Effector CD8-positive, alpha-beta T cell (primary cell): ENCODE measurements at regions not wholly inside any gene's neighbourhood (a gene's known extent, or its start where the extent isn't known, plus 50 kb on each side); places are given as distances from the start of the nearest gene placed in this dataset.
A peak's percentile ranks its signal among the peaks of the same experiment; 100 is the strongest.
"Not testable (repeated sequence)": the region's sequence is repeated elsewhere in the genome, so short reads cannot be mapped to it uniquely, and the experiment has no call there.

ENCODE experiments used
- DNase-seq: peaks from one replicate; lab custom pipeline; 2025; lab: John Stamatoyannopoulos, UW

- DNase-seq, result peak; percentile 3
These were observed 1029.1 kb upstream of the KLHL29 start for GRCh38 chr2:22355816-22356433.

GRCh38 chr2:22359071-22359672 is 1025.8 kb upstream of the KLHL29 start:
- no peak for DNase-seq

GRCh38 chr2:22360735-22361374 is 1024.1 kb upstream of the KLHL29 start:
- DNase-seq, result no peak

GRCh38 chr2:22361571-22361970 is 1023.4 kb upstream of the KLHL29 start:
- no peak for DNase-seq

GRCh38 chr2:22375096-22375495 is 1009.9 kb upstream of the KLHL29 start:
- no peak for DNase-seq

- DNase-seq, result no peak
These were observed 1007.7 kb upstream of the KLHL29 start for GRCh38 chr2:22377268-22377667.

- no peak for DNase-seq
These were observed 1002.4 kb upstream of the KLHL29 start for GRCh38 chr2:22382479-22383169.

- DNase-seq, result no peak
These were observed 987.1 kb upstream of the KLHL29 start for GRCh38 chr2:22397847-22398246.

- no peak for DNase-seq
These were observed 981.2 kb upstream of the KLHL29 start for GRCh38 chr2:22403748-22404147.

GRCh38 chr2:22406625-22407024 is 978.4 kb upstream of the KLHL29 start:
- no peak for DNase-seq

- no peak for DNase-seq
These were observed 964.9 kb upstream of the KLHL29 start for GRCh38 chr2:22420076-22420475.

- DNase-seq, result no peak
These were observed 942.9 kb upstream of the KLHL29 start for GRCh38 chr2:22442051-22442450.

GRCh38 chr2:22444281-22444680 is 940.7 kb upstream of the KLHL29 start:
- DNase-seq, result no peak

- DNase-seq, result no peak
These were observed 935.3 kb upstream of the KLHL29 start for GRCh38 chr2:22449696-22450095.

- DNase-seq, result no peak
These were observed 934.1 kb upstream of the KLHL29 start for GRCh38 chr2:22450831-22451230.

GRCh38 chr2:22454826-22455485 is 930.0 kb upstream of the KLHL29 start:
- no peak for DNase-seq

GRCh38 chr2:22458440-22458839 is 926.5 kb upstream of the KLHL29 start:
- no peak for DNase-seq

GRCh38 chr2:22475103-22475502 is 909.9 kb upstream of the KLHL29 start:
- DNase-seq, result not testable (repeated sequence)

- DNase-seq, result no peak
These were observed 906.6 kb upstream of the KLHL29 start for GRCh38 chr2:22478329-22478728.

- DNase-seq, result no peak
These were observed 903.3 kb upstream of the KLHL29 start for GRCh38 chr2:22481486-22482259.

GRCh38 chr2:22483036-22483435 is 901.9 kb upstream of the KLHL29 start:
- DNase-seq, result no peak

- no peak for DNase-seq
These were observed 899.5 kb upstream of the KLHL29 start for GRCh38 chr2:22485486-22485885.
